GM20000 (cell line): ENCODE measurements at regions not wholly inside any gene's neighbourhood (a gene's known extent, or its start where the extent isn't known, plus 50 kb on each side); places are given as distances from the start of the nearest gene placed in this dataset.

ENCODE experiments used
- DNase-seq: peaks from one replicate; pipeline ENCODE4 v3.0.0; 2012; ENCODE audit warnings: low spot score
- CTCF ChIP-seq: IDR thresholded peaks from 2 replicates; pipeline ENCODE4 v1.5.1; 2012; ENCODE audit warnings: mild to moderate bottlenecking, control low read depth; ENCODE audit errors: extremely low read depth, missing control alignments

GRCh38 chr12:30820406-30820946, 65.7 kb upstream of the CAPRIN2 start:
- TF ChIP-seq CTCF: no peak
- DNase-seq: no peak

GRCh38 chr12:30818562-30818961, 63.8 kb upstream of the CAPRIN2 start:
- TF ChIP-seq CTCF: no peak
- no peak for DNase-seq

GRCh38 chr12:30816742-30817465, 62.2 kb upstream of the CAPRIN2 start:
- DNase-seq: no peak
- no peak for TF ChIP-seq CTCF

- no peak for DNase-seq
- TF ChIP-seq CTCF: no peak
Observed at GRCh38 chr12:30814295-30814655, 59.5 kb upstream of the CAPRIN2 start.

- DNase-seq: no peak
- TF ChIP-seq CTCF: no peak
Observed at GRCh38 chr12:30813525-30814294, 59.0 kb upstream of the CAPRIN2 start.

- TF ChIP-seq CTCF: no peak
- DNase-seq: no peak
Observed at GRCh38 chr12:30811966-30812365, 57.2 kb upstream of the CAPRIN2 start.

- no peak for TF ChIP-seq CTCF
- no peak for DNase-seq
Observed at GRCh38 chr12:30810918-30811317, 56.2 kb upstream of the CAPRIN2 start.
